ENCODE measurements at regions not wholly inside any gene's neighbourhood (a gene's known extent, or its start where the extent isn't known, plus 50 kb on each side); places are given as distances from the start of the nearest gene placed in this dataset.
A peak's percentile ranks its signal among the peaks of the same experiment; 100 is the strongest.

- Mint-ChIP-seq H3K36me3 (ENCODE audit: low read depth) (no peaks in the 10 kb centered on the region), H3K4me1 (no peaks in the 10 kb centered on the region), H3K9me3 (no peaks in the 10 kb centered on the region), H3K27ac (no peak overlapping the region), H3K27me3 (ENCODE audit: low read depth, poor library complexity) (peaks cover 74% of the 10 kb centered on the region), H3K4me3 (no peak overlapping the region)
- no peak for DNase-seq
- no peak for TF ChIP-seq CTCF (IDR thresholded peaks at IDR 0.05)
Measured at GRCh38 chr2:238763471-238763995, 84.4 kb upstream of the TWIST2 start.

GRCh38 chr2:238765590-238765989, 82.3 kb upstream of the TWIST2 start:
- Mint-ChIP-seq H3K36me3 (ENCODE audit: low read depth) (no peaks in the 10 kb centered on the region), H3K4me1 (no peaks in the 10 kb centered on the region), H3K27me3 (ENCODE audit: low read depth, poor library complexity) (peaks cover 80% of the 10 kb centered on the region), H3K9me3 (no peaks in the 10 kb centered on the region), H3K27ac (no peak overlapping the region), H3K4me3 (no peak overlapping the region)
- DNase-seq: no peak
- no peak for TF ChIP-seq CTCF (IDR thresholded peaks at IDR 0.05)

GRCh38 chr2:238771218-238771617, 76.7 kb upstream of the TWIST2 start:
- no peak overlapping the region for H3K4me3 Mint-ChIP-seq
- H3K4me1 Mint-ChIP-seq: peaks cover 17% of the 10 kb centered on the region
- H3K27me3 Mint-ChIP-seq (ENCODE audit: low read depth, poor library complexity): peaks cover 66% of the 10 kb centered on the region
- no peak for DNase-seq
- peak; percentile 24 for TF ChIP-seq CTCF (IDR thresholded peaks at IDR 0.05)
- peaks cover 4% of the 10 kb centered on the region for H3K36me3 Mint-ChIP-seq (ENCODE audit: low read depth)
- peak overlapping the region; percentile 50 for H3K27ac Mint-ChIP-seq
- H3K9me3 Mint-ChIP-seq: peaks cover 12% of the 10 kb centered on the region

- H3K36me3 Mint-ChIP-seq (ENCODE audit: low read depth): peaks cover 4% of the 10 kb centered on the region
- peaks cover 12% of the 10 kb centered on the region for H3K9me3 Mint-ChIP-seq
- peaks cover 17% of the 10 kb centered on the region for H3K4me1 Mint-ChIP-seq
- no peak overlapping the region for H3K4me3 Mint-ChIP-seq
- no peak for TF ChIP-seq CTCF (IDR thresholded peaks at IDR 0.05)
- no peak for DNase-seq
- peaks cover 62% of the 10 kb centered on the region for H3K27me3 Mint-ChIP-seq (ENCODE audit: low read depth, poor library complexity)
- H3K27ac Mint-ChIP-seq: peak overlapping the region; percentile 50
Measured at GRCh38 chr2:238771639-238772038, 76.2 kb upstream of the TWIST2 start.

- no peak overlapping the region for H3K4me3 Mint-ChIP-seq
- TF ChIP-seq CTCF (IDR thresholded peaks at IDR 0.05): no peak
- no peak for DNase-seq
- H3K4me1 Mint-ChIP-seq: peaks cover 17% of the 10 kb centered on the region
- H3K27ac Mint-ChIP-seq: no peak overlapping the region
- H3K36me3 Mint-ChIP-seq (ENCODE audit: low read depth): peaks cover 4% of the 10 kb centered on the region
- peaks cover 54% of the 10 kb centered on the region for H3K27me3 Mint-ChIP-seq (ENCODE audit: low read depth, poor library complexity)
- H3K9me3 Mint-ChIP-seq: peaks cover 12% of the 10 kb centered on the region
Measured at GRCh38 chr2:238772635-238773297, 75.1 kb upstream of the TWIST2 start.

GRCh38 chr2:238773472-238773871, 74.4 kb upstream of the TWIST2 start:
- Mint-ChIP-seq H3K27ac (no peak overlapping the region), H3K4me3 (no peak overlapping the region), H3K27me3 (ENCODE audit: low read depth, poor library complexity) (peaks cover 52% of the 10 kb centered on the region), H3K9me3 (peaks cover 16% of the 10 kb centered on the region), H3K4me1 (peaks cover 17% of the 10 kb centered on the region), H3K36me3 (ENCODE audit: low read depth) (peaks cover 4% of the 10 kb centered on the region)
- no peak for DNase-seq
- no peak for TF ChIP-seq CTCF (IDR thresholded peaks at IDR 0.05)
